GM12892 (cell line): ENCODE measurements at regions not wholly inside any gene's neighbourhood (a gene's known extent, or its start where the extent isn't known, plus 50 kb on each side); places are given as distances from the start of the nearest gene placed in this dataset.

ENCODE experiments used
- DNase-seq: peaks from one replicate; pipeline ENCODE4 v3.0.0; 2011; ENCODE audit not compliant: insufficient read length
- FAIRE-seq: peaks from 2 replicates; lab custom pipeline; 2011; peaks lifted over from hg19 to GRCh38; lab: Jason Lieb, UNC
- POLR2A ChIP-seq: IDR thresholded peaks from 2 replicates; pipeline ENCODE4 v1.6.1; 2011; ENCODE audit warnings: low read depth, low read length, control low read depth
- POLR2AphosphoS5 ChIP-seq: IDR thresholded peaks from 2 replicates; pipeline ENCODE4 v1.6.1; 2011; ENCODE audit warnings: low read depth, low read length, control low read depth
- TAF1 ChIP-seq: IDR thresholded peaks from 2 replicates; pipeline ENCODE4 v1.6.1; 2011; ENCODE audit warnings: low read depth, mild to moderate bottlenecking, control low read depth, low read length, borderline replicate concordance

GRCh38 chr2:65638443-65638842 is 206.0 kb upstream of the SPRED2 start:
- TF ChIP-seq TAF1: no peak
- no peak for TF ChIP-seq POLR2A
- no peak for TF ChIP-seq POLR2AphosphoS5
- FAIRE-seq: no peak
- DNase-seq: no peak

GRCh38 chr2:65636813-65637483 is 204.5 kb upstream of the SPRED2 start:
- DNase-seq (no peak), FAIRE-seq (no peak)
- TF ChIP-seq POLR2A (no peak), POLR2AphosphoS5 (no peak), TAF1 (no peak)

GRCh38 chr2:65636024-65636423 is 203.6 kb upstream of the SPRED2 start:
- FAIRE-seq (no peak), DNase-seq (no peak)
- TF ChIP-seq TAF1: no peak
- no peak for TF ChIP-seq POLR2AphosphoS5
- TF ChIP-seq POLR2A: no peak

GRCh38 chr2:65634304-65634703 is 201.9 kb upstream of the SPRED2 start:
- FAIRE-seq (no peak), DNase-seq (no peak)
- no peak for TF ChIP-seq POLR2A
- TF ChIP-seq POLR2AphosphoS5: no peak
- TF ChIP-seq TAF1: no peak

GRCh38 chr2:65630643-65631042 is 198.2 kb upstream of the SPRED2 start:
- DNase-seq: no peak
- FAIRE-seq: no peak
- TF ChIP-seq POLR2AphosphoS5 (no peak), TAF1 (no peak), POLR2A (no peak)

- DNase-seq (no peak), FAIRE-seq (no peak)
- TF ChIP-seq TAF1 (no peak), POLR2AphosphoS5 (no peak), POLR2A (no peak)
These were observed 195.8 kb upstream of the SPRED2 start for GRCh38 chr2:65628156-65628555.

- FAIRE-seq (no peak), DNase-seq (no peak)
- TF ChIP-seq POLR2A (no peak), POLR2AphosphoS5 (no peak), TAF1 (no peak)
These were observed 194.4 kb upstream of the SPRED2 start for GRCh38 chr2:65626831-65627230.

GRCh38 chr2:65625982-65626381 is 193.6 kb upstream of the SPRED2 start:
- no peak for FAIRE-seq
- no peak for TF ChIP-seq TAF1
- no peak for TF ChIP-seq POLR2A
- no peak for TF ChIP-seq POLR2AphosphoS5
- no peak for DNase-seq

GRCh38 chr2:65622951-65623535 is 190.6 kb upstream of the SPRED2 start:
- FAIRE-seq (no peak), DNase-seq (no peak)
- TF ChIP-seq POLR2A (no peak), TAF1 (no peak), POLR2AphosphoS5 (no peak)

GRCh38 chr2:65622499-65622898 is 190.1 kb upstream of the SPRED2 start:
- DNase-seq (no peak), FAIRE-seq (no peak)
- TF ChIP-seq TAF1: no peak
- no peak for TF ChIP-seq POLR2AphosphoS5
- TF ChIP-seq POLR2A: no peak

GRCh38 chr2:65620524-65620923 is 188.1 kb upstream of the SPRED2 start:
- FAIRE-seq: no peak
- no peak for TF ChIP-seq TAF1
- no peak for TF ChIP-seq POLR2AphosphoS5
- DNase-seq: no peak

- no peak for DNase-seq
- no peak for FAIRE-seq
- TF ChIP-seq POLR2AphosphoS5: no peak
- TF ChIP-seq TAF1: no peak
- no peak for TF ChIP-seq POLR2A
These were observed 187.6 kb upstream of the SPRED2 start for GRCh38 chr2:65620026-65620425.

- FAIRE-seq: no peak
- TF ChIP-seq POLR2AphosphoS5: no peak
- TF ChIP-seq TAF1: no peak
- no peak for TF ChIP-seq POLR2A
- no peak for DNase-seq
These were observed 183.2 kb upstream of the SPRED2 start for GRCh38 chr2:65615602-65616001.

- TF ChIP-seq POLR2A: no peak
- TF ChIP-seq TAF1: no peak
- no peak for TF ChIP-seq POLR2AphosphoS5
- no peak for FAIRE-seq
These were observed 181.7 kb upstream of the SPRED2 start for GRCh38 chr2:65613968-65614555.

More at GRCh38 chr2:65613968-65614555, 181.7 kb upstream of the SPRED2 start:
- no peak for DNase-seq
